Spleen (tissue), 7 donors: ENCODE measurements at regions not wholly inside any gene's neighbourhood (a gene's known extent, or its start where the extent isn't known, plus 50 kb on each side); places are given as distances from the start of the nearest gene placed in this dataset.

Experiments used
- CTCF ChIP-seq, 11 experiments: fragments of 200-600 bp in 7 of 11; fragments of 450-650 bp in 4 of 11; sonication (generic) in 4 of 11; IDR thresholded peaks in 8 of 11; conservative IDR thresholded peaks in 3 of 11; 1 replicate in 7 of 11; 2 replicates in 4 of 11; pipeline versions ENCODE4 v1.4.0 to v1.8.0; 2016 to 2021; ENCODE audit warnings: antibody characterized with exemption in 11 of 11, inconsistent platforms in 4 of 11, mild to moderate bottlenecking in 1 of 11
- POLR2A ChIP-seq, 3 donors: fragments of 450-650 bp; IDR thresholded peaks; one replicate each; pipeline ENCODE4 v1.5.1; 2017; ENCODE audit warnings: antibody characterized with exemption in 3 of 3, mild to moderate bottlenecking in 1 of 3
- POLR2AphosphoS5 ChIP-seq, 3 donors: sonication (generic); formaldehyde crosslinking; IDR thresholded peaks; one replicate each; pipeline ENCODE4 v1.5.1; 2017; ENCODE audit warnings: antibody characterized with exemption in 3 of 3
- donor health status: DM: no; HTN: no; CAD: no; lungs with moderate emphysema.
- donor health status: DM: no; HTN: no; CAD: no.
- donor health status: DM: no; HTN: no; CAD: no.

GRCh38 chr10:129097776-129098330, 369.2 kb upstream of the MGMT start:
- TF ChIP-seq POLR2AphosphoS5 (IDR thresholded peaks at IDR 0.05) (no peak), CTCF (IDR thresholded peaks at IDR 0.05 in 8 of 11, conservative IDR thresholded peaks at IDR 0.05 in 3 of 11) (no peak), POLR2A (IDR thresholded peaks at IDR 0.05) (no peak)
